C4-2B (cell line): ENCODE measurements at regions not wholly inside any gene's neighbourhood (a gene's known extent, or its start where the extent isn't known, plus 50 kb on each side); places are given as distances from the start of the nearest gene placed in this dataset.

Source experiments
- CTCF ChIP-seq: fragments of 450-650 bp; conservative IDR thresholded peaks from 2 replicates; pipeline ENCODE4 v1.5.1; 2017; ENCODE audit warnings: mild to moderate bottlenecking
- ZFX ChIP-seq: fragments of 450-650 bp; IDR thresholded peaks from 2 replicates; pipeline ENCODE4 v1.6.1; 2017

DNA sequence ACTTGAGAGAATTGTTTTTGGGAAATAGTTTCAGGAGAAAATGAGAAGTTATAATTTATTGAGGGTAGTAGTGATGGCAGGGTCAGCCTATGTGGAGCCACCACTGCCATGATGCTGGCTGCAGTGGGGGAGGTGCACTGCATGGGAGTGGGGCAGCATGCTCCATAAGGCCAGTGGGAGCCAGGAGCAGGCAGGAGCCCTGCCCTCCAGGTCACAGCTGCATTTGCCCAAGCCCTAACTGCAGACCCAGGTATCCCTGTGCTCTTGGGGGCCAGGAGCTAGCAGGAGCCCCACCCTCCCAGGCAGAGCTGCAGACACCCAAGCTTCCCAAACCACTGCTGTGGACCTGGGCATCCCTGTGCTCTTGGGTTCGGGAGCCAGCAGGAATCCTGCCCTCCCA, 757.3 kb upstream of the CRIM1 start:
- no peak for TF ChIP-seq CTCF
- no peak for TF ChIP-seq ZFX
